NCI-H1105 treated with DMSO at 0.1 percent for 48 hours (cell line): ENCODE measurements at regions not wholly inside any gene's neighbourhood (a gene's known extent, or its start where the extent isn't known, plus 50 kb on each side); places are given as distances from the start of the nearest gene placed in this dataset.

Source experiments
- DNase-seq: peaks from one replicate; lab custom pipeline; 2025; lab: John Stamatoyannopoulos, UW

GRCh38 chr11:13104619-13105236 is 95.6 kb downstream of the RASSF10 start:
- peak; percentile 51 for DNase-seq

GRCh38 chr11:13105237-13105844 is 96.2 kb downstream of the RASSF10 start:
- peak; percentile 74 for DNase-seq

GRCh38 chr11:13107544-13108044 is 98.5 kb downstream of the RASSF10 start:
- DNase-seq: no peak

GRCh38 chr11:13108416-13108815 is 99.3 kb downstream of the RASSF10 start:
- no peak for DNase-seq

GRCh38 chr11:13109616-13110015 is 100.5 kb downstream of the RASSF10 start:
- no peak for DNase-seq

GRCh38 chr11:13110145-13110544 is 101.0 kb downstream of the RASSF10 start:
- DNase-seq: no peak

- no peak for DNase-seq
Measured at GRCh38 chr11:13110929-13111812, 102.1 kb downstream of the RASSF10 start.

GRCh38 chr11:13111813-13112130 is 102.7 kb downstream of the RASSF10 start:
- DNase-seq: no peak

GRCh38 chr11:13114566-13115379 is 105.7 kb downstream of the RASSF10 start:
- DNase-seq: peak; percentile 65

- DNase-seq: no peak
Measured at GRCh38 chr11:13115380-13115675, 106.2 kb downstream of the RASSF10 start.

GRCh38 chr11:13116491-13116890 is 107.4 kb downstream of the RASSF10 start:
- DNase-seq: no peak

- no peak for DNase-seq
Measured at GRCh38 chr11:13117344-13117743, 108.2 kb downstream of the RASSF10 start.

- DNase-seq: no peak
Measured at GRCh38 chr11:13118194-13118593, 109.1 kb downstream of the RASSF10 start.

GRCh38 chr11:13118650-13119049 is 109.5 kb downstream of the RASSF10 start:
- no peak for DNase-seq

- DNase-seq: no peak
Measured at GRCh38 chr11:13119361-13119760, 110.2 kb downstream of the RASSF10 start.

GRCh38 chr11:13119941-13120520 is 110.9 kb downstream of the RASSF10 start:
- no peak for DNase-seq

GRCh38 chr11:13120691-13121090 is 111.6 kb downstream of the RASSF10 start:
- DNase-seq: no peak

GRCh38 chr11:13126430-13126829 is 117.3 kb downstream of the RASSF10 start:
- DNase-seq: no peak

GRCh38 chr11:13127161-13127560 is 118.0 kb downstream of the RASSF10 start:
- no peak for DNase-seq

GRCh38 chr11:13128354-13128753 is 119.2 kb downstream of the RASSF10 start:
- DNase-seq: no peak

- no peak for DNase-seq
Measured at GRCh38 chr11:13134066-13134465, 125.0 kb downstream of the RASSF10 start.

- DNase-seq: no peak
Measured at GRCh38 chr11:13134886-13135285, 125.8 kb downstream of the RASSF10 start.
